Small intestine (tissue), 7 donors: ENCODE measurements at regions not wholly inside any gene's neighbourhood (a gene's known extent, or its start where the extent isn't known, plus 50 kb on each side); places are given as distances from the start of the nearest gene placed in this dataset.

ENCODE experiments used
- DNase-seq, 2 donors: peaks; one replicate each; pipeline versions ENCODE4 v3.0.0 to v3.0.0-alpha.2; 2013
- FAIRE-seq: peaks from 2 replicates; lab custom pipeline; 2012; peaks lifted over from hg19 to GRCh38; lab: Jason Lieb, UNC
- H3K27ac ChIP-seq, 3 donors: one replicate each; pipeline ENCODE4 v1.5.1; 2013; ENCODE audit warnings: low read length in 2 of 3, mild to moderate bottlenecking in 2 of 3, control low read depth in 1 of 3, inconsistent platforms in 1 of 3, low read depth in 1 of 3, moderate library complexity in 1 of 3
- H3K27me3 ChIP-seq, 3 donors: one replicate each; pipeline ENCODE4 v1.6.1; 2013; ENCODE audit warnings: low read length in 3 of 3, inconsistent platforms in 1 of 3; ENCODE audit not compliant: control insufficient read depth in 3 of 3, insufficient read depth in 3 of 3
- H3K36me3 ChIP-seq, 3 donors: one replicate each; pipeline ENCODE4 v1.6.1; 2013; ENCODE audit warnings: low read length in 3 of 3, inconsistent platforms in 1 of 3, low read depth in 1 of 3, mild to moderate bottlenecking in 1 of 3, moderate library complexity in 1 of 3; ENCODE audit not compliant: control insufficient read depth in 3 of 3, insufficient read depth in 2 of 3
- H3K4me1 ChIP-seq, 3 donors: one replicate each; pipeline ENCODE4 v1.6.1; 2013; ENCODE audit warnings: low read length in 2 of 3, inconsistent platforms in 1 of 3, low read depth in 1 of 3, mild to moderate bottlenecking in 1 of 3, moderate library complexity in 1 of 3; ENCODE audit not compliant: control insufficient read depth in 3 of 3, insufficient read depth in 2 of 3
- H3K4me3 ChIP-seq, 3 donors: one replicate each; pipeline ENCODE4 v1.5.1; 2013; ENCODE audit warnings: low read length in 3 of 3, control low read depth in 1 of 3, inconsistent platforms in 1 of 3, low read depth in 1 of 3, mild to moderate bottlenecking in 1 of 3, moderate library complexity in 1 of 3
- H3K9me3 ChIP-seq, 2 donors: one replicate each; pipeline ENCODE4 v1.6.1; 2013; ENCODE audit warnings: low read depth in 1 of 2, low read length in 1 of 2; ENCODE audit not compliant: control insufficient read depth in 2 of 2, insufficient read depth in 1 of 2
- WGBS, 3 donors: extraction: QIAGEN DNeasy Blood & Tissue Kit; methylation state at CpG; one replicate each; pipeline ENCODE4 v1.1.7; 2013; 5-methylcytosine and 5-hydroxymethylcytosine counted together
- donor health status: healthy with polysubstance abuse.
- donor health status: control.
- donor health status: control.
- donor health status: Bipolar disorder and iron deficiency.
- donor health status: healthy.

DNA sequence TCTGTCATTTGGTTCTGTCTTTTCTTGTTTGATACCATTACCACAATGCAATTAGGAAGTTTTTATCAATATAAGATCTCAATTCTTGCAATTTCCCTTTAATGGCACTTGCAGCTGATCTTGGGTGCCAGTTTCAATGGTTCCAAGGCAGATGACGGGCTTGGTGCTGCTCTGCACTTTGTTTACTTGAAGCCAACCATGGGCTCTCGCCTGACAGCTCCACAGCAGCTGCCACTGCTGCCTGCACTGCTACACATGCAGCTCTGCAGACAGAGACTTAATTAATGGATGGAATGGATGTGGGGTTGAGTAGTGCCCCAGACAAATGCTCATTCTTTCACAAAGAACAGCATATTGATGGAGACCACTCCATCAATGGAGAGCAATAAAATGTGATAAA lies 1024.3 kb upstream of the EPHA7 start:
- Histone ChIP-seq H3K4me1 (no peaks in the 10 kb centered on the region), H3K27ac (no peak overlapping the region), H3K27me3 (no peaks in the 10 kb centered on the region), H3K9me3 (no peaks in the 10 kb centered on the region), H3K4me3 (no peak overlapping the region), H3K36me3 (no peaks in the 10 kb centered on the region)
- FAIRE-seq, result no peak
- 66 to 78% (median 69%) methylated on average over 2 of the region's 2 CpGs for WGBS, 3 donors
- no peak for DNase-seq

DNA sequence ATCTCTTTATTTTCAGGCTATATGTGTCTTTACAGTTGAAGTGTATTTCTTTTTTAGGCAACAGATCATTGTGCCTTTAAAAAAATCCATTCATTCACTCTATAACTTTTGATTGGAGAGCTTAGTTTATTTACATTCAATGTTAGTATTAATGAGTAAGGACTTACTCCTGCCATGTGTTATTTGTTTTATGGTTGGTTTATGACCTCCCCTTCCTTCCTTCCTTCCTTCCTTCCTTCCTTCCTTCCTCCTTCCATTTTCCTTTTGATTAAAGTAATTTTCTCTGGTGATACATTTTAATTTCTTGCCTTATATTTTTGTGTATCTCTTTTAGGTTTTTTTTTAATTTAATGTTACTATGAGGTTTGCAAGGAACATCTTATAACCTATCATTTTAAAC lies 1005.3 kb upstream of the EPHA7 start:
- no peak for FAIRE-seq
- H3K27me3 ChIP-seq, result no peaks in the 10 kb centered on the region
- H3K9me3 ChIP-seq, result peaks cover 0 to 7% of the 10 kb centered on the region in 2 donors
- H3K4me3 ChIP-seq, result no peak overlapping the region
- no peaks in the 10 kb centered on the region for H3K4me1 ChIP-seq
- no peak for DNase-seq
- no peak overlapping the region for H3K27ac ChIP-seq
- no peaks in the 10 kb centered on the region for H3K36me3 ChIP-seq

DNA sequence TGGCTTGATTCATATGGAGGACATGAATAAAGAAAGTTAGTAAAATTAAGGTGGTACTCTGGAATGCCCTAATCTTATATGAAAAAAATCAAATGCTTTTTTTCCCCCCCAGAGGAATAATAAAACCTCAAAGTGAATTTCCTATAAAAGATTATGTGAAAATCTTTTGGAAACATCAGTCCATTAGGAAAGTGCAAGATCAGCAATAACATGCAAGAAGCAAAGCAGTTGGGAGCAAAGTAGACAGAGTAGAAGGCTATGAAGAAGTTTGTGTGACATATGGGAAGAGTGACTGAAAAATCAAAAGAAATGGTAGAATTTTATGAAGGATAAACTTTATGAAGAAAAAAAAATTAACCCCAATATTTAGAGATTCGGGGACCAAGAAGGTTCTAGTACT lies 998.0 kb upstream of the EPHA7 start:
- no peak for FAIRE-seq

DNA sequence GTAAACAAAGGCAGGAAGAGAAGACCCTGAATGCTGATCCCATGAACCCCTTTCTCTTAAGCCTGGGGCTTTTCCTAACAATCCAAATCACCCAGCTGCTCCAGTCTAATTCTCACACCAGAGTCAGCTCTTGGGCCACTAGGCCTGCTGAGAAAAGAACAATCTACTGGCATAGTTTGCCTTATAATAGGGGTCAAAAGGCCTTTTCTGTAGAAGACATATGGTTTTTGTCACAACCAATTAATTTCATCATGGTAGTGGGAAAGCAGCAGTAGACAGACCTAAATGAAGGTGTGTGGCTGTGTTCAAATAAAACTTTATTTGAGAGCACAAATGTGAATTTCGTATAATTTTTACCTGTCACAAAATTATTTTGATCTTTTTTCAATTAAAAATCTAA lies 994.7 kb upstream of the EPHA7 start:
- no peak overlapping the region for H3K4me3 ChIP-seq
- H3K36me3 ChIP-seq, result no peaks in the 10 kb centered on the region
- DNase-seq, result no peak
- H3K4me1 ChIP-seq, result no peaks in the 10 kb centered on the region
- FAIRE-seq, result no peak
- no peaks in the 10 kb centered on the region for H3K27me3 ChIP-seq
- H3K27ac ChIP-seq, result no peak overlapping the region
- WGBS, 3 donors, result 71 to 84% (median 81%) methylated on average over 1 of the region's 1 CpG
- H3K9me3 ChIP-seq, result no peaks in the 10 kb centered on the region

More for the DNA sequence above, 998.0 kb upstream of the EPHA7 start:
- 72 to 84% (median 74%) methylated on average over 1 of the region's 1 CpG for WGBS, 3 donors
- DNase-seq, result no peak
- H3K4me1 ChIP-seq, result no peaks in the 10 kb centered on the region
- H3K36me3 ChIP-seq, result no peaks in the 10 kb centered on the region
- H3K9me3 ChIP-seq, result no peaks in the 10 kb centered on the region
- no peak overlapping the region for H3K4me3 ChIP-seq
- H3K27me3 ChIP-seq, result no peaks in the 10 kb centered on the region
- H3K27ac ChIP-seq, result no peak overlapping the region

DNA sequence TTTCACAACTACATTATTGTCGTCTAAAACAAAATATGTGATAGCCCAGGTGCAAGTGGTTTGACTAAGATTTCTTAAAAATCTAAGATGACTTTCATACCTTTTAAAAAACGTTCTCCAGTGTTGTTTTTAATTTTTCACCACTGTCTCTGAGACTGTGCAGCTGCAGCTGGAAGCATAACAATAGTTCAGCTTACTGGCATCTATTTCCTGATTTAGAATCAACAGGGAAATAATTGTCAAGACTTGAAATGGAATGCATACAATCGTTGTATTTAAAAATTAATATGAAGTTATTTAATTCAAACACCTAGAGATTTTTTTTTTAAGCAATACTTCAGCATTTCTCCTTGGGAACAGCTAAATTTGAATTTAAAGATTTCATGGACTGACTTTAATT lies 982.0 kb upstream of the EPHA7 start:
- Histone ChIP-seq H3K27ac (no peak overlapping the region), H3K9me3 (no peaks in the 10 kb centered on the region), H3K4me3 (no peak overlapping the region), H3K27me3 (no peaks in the 10 kb centered on the region), H3K36me3 (no peaks in the 10 kb centered on the region), H3K4me1 (no peaks in the 10 kb centered on the region)
- no peak for FAIRE-seq
- WGBS, 3 donors, result 36 to 44% (median 38%) methylated on average over 3 of the region's 3 CpGs
- DNase-seq, result no peak

DNA sequence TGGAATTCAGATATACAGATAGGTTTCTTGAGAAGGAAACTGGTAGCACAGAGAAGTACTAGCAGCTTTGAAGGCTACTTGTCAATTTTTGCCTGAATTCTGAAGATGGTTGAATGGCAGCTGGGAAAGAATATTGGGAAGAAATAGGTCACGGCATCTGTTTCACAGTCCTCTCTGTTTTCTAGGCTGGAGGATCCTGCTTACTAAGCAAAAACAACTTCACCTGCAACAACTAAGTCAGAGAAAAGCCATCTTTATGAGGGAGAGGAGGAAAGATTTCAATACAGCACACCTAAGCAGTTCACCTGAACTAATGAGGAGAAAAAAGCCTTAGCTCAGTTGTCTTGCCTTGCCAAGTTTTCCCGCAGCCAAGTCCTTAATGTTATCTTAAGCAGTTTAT lies 975.5 kb upstream of the EPHA7 start:
- Histone ChIP-seq H3K9me3 (no peaks in the 10 kb centered on the region), H3K27me3 (no peaks in the 10 kb centered on the region), H3K36me3 (no peaks in the 10 kb centered on the region), H3K27ac (no peak overlapping the region), H3K4me1 (no peaks in the 10 kb centered on the region), H3K4me3 (no peak overlapping the region)
- no peak for DNase-seq
- no peak for FAIRE-seq
- WGBS, 3 donors, result 66 to 84% (median 73%) methylated on average over 2 of the region's 2 CpGs

DNA sequence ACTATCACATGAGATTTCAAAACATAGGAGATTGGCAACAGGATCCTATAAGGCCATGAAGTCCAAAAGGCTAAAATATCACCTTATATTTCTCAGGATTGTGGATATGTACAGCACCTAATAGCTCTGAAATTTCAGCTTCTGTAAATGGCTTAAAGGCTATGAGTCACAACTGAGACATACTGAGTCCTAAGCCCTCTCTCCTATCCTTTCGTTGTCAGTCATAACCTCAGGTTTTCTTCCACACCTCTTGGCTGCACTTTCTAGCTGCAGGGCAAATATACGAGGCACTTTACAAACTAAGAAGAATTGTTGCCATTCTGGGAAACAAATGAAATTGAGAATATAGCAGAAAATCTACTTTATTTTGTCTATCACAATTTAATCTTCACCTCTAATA lies 969.9 kb upstream of the EPHA7 start:
- DNase-seq (no peak), FAIRE-seq (no peak)
- Histone ChIP-seq H3K27me3 (no peaks in the 10 kb centered on the region), H3K9me3 (no peaks in the 10 kb centered on the region), H3K36me3 (no peaks in the 10 kb centered on the region), H3K4me3 (no peak overlapping the region), H3K27ac (no peak overlapping the region), H3K4me1 (no peaks in the 10 kb centered on the region)
- WGBS, 3 donors, result 78 to 85% (median 82%) methylated on average over 2 of the region's 2 CpGs

DNA sequence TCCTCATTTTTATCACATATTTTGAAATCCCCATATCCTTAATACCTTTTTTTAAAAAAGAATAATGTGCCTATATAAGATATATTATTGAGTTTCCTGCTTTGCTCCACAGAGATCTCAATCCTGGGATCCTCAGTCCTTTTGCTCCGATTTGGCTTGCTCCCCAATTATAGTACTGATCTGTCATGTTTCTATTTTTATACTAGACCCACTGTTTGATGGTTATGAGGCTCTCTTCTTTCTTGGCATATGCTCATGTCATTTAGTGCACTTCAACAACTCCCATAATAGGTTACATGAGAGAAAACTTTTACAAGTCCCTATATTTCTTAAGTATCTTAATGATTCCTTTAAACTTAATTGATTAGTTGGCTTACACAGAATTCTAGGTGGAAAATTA lies 958.5 kb upstream of the EPHA7 start:
- no peaks in the 10 kb centered on the region for H3K27me3 ChIP-seq
- H3K9me3 ChIP-seq, result no peaks in the 10 kb centered on the region
- no peaks in the 10 kb centered on the region for H3K36me3 ChIP-seq
- no peaks in the 10 kb centered on the region for H3K4me1 ChIP-seq
- DNase-seq, result no peak
- FAIRE-seq, result no peak
- no peak overlapping the region for H3K27ac ChIP-seq
- H3K4me3 ChIP-seq, result no peak overlapping the region
- WGBS, 3 donors, result 73 to 83% (median 80%) methylated on average over 1 of the region's 1 CpG

DNA sequence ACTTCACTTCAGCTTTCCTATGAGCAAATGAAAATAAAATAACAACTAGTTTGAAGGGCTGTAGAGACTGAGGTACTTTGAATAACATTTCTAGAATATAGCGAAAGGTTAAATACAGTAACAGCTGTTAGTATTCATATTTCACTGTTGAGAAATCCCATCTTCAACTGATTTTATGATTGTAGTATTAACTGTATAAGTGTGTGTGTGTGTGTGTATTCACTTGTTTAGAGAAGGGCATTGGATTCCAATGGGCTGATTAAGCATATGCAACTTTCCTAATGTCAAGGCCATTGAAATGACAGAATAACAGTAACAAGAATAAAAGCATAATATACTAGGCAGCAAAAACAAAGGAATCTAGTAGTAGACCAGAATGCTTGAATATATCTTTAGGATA lies 957.5 kb upstream of the EPHA7 start:
- H3K4me1 ChIP-seq, result no peaks in the 10 kb centered on the region
- no peak for DNase-seq
- no peaks in the 10 kb centered on the region for H3K36me3 ChIP-seq
- H3K4me3 ChIP-seq, result no peak overlapping the region
- no peaks in the 10 kb centered on the region for H3K27me3 ChIP-seq
- FAIRE-seq, result no peak
- 83 to 97% (median 94%) methylated on average over 1 of the region's 1 CpG for WGBS, 3 donors
- H3K9me3 ChIP-seq, result no peaks in the 10 kb centered on the region
- no peak overlapping the region for H3K27ac ChIP-seq
